RWPE1 (cell line): ENCODE measurements at regions not wholly inside any gene's neighbourhood (a gene's known extent, or its start where the extent isn't known, plus 50 kb on each side); places are given as distances from the start of the nearest gene placed in this dataset.

Experiments
- CTCF ChIA-PET: fragments of 350-600 bp; sonication (Branson Sonifier 250); formaldehyde crosslinking; extraction: SDS; loops from one replicate; lab custom pipeline; 2021; lab: Yijun Ruan, JAX
- POLR2A ChIA-PET: fragments of 400-600 bp; formaldehyde crosslinking; extraction: SDS; loops from one replicate; lab custom pipeline; 2020; ENCODE audit warnings: antibody characterized with exemption; ENCODE audit not compliant: low non-redundant PET; lab: Yijun Ruan, JAX
- DNase-seq: peaks from one replicate; pipeline ENCODE4 v3.0.0; 2012; ENCODE audit warnings: low spot score
- H3K27ac ChIP-seq: fragments of 450-650 bp; 2 replicates; pipeline ENCODE4 v1.5.1; 2017
- TF ChIP-seq, protein P1 (sequence below): fragments of 450-650 bp; conservative IDR thresholded peaks from 2 replicates; pipeline ENCODE4 v1.5.1; 2017; ENCODE audit warnings: low read depth, mild to moderate bottlenecking

DNA sequence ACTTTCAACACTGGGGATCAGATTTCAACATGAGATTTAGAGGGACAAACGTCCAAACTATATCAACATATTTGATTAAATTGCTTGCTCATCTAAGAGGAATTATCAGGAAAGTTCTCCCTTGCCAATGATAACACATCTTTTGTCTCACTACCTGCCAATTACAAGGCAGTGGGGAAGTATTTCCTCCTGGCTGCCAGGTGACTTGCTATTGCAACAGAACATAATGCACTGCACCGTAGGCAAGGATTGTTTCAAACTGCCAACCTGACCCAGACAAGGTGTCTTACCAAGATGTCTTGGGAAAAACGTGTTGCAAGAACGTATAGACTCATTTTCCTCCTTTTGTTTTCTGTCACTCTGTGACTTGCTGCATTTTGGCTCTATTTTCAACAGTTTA lies 711.6 kb downstream of the METTL15 start:
- DNase-seq, result no peak
- CTCF ChIA-PET, result no interaction called here
- TF ChIP-seq, protein P1, sequence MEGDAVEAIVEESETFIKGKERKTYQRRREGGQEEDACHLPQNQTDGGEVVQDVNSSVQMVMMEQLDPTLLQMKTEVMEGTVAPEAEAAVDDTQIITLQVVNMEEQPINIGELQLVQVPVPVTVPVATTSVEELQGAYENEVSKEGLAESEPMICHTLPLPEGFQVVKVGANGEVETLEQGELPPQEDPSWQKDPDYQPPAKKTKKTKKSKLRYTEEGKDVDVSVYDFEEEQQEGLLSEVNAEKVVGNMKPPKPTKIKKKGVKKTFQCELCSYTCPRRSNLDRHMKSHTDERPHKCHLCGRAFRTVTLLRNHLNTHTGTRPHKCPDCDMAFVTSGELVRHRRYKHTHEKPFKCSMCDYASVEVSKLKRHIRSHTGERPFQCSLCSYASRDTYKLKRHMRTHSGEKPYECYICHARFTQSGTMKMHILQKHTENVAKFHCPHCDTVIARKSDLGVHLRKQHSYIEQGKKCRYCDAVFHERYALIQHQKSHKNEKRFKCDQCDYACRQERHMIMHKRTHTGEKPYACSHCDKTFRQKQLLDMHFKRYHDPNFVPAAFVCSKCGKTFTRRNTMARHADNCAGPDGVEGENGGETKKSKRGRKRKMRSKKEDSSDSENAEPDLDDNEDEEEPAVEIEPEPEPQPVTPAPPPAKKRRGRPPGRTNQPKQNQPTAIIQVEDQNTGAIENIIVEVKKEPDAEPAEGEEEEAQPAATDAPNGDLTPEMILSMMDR, result no peak
- no peak overlapping the region for H3K27ac ChIP-seq
- POLR2A ChIA-PET, result no interaction called here

DNA sequence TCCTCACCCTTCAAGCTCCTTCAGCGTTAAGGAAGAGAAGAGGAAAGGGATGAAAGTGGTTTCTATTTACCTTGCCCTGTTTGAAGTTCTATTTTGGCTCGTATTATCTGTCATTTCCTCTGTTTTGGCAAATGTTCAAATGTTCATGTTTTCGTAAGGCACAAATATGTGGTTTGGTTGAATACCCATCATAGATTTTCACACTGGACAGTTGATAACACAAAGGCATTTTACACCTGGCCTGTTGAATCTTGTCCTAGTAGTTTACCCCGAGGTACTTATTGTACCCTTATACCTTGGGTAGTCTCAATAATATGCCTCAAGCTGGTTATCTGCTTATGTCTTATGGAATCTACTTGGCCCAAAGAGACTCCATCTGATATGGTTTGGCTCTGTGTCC lies 706.9 kb downstream of the METTL15 start:
- TF ChIP-seq, protein P1, result no peak
- no peak overlapping the region for H3K27ac ChIP-seq
- DNase-seq, result peak; percentile 34
- POLR2A ChIA-PET, result no interaction called here
- CTCF ChIA-PET, result interaction anchor here (0.6 kb wide), 1 partner anchor 780 kb away, joined by 3 read pairs; no protein-coding TSS in a partner anchor

DNA sequence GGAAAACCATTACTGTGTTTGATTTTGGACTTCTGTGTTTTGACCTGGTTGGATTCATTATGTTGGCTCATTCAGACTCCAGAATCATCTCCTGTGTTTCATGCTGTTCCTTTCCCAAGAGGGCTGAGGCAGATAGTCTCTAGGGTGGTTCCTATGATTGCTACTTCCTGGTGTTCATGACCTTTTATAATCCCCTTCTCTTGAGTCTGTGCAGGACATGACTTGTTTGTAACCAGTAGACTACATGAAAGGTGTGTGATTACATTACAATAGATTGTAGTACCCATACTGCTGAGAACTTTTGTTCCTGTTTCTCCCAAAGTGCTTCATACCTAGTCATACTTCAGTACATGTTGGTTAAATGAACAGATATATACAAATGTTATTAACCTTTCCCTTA lies 700.6 kb downstream of the METTL15 start:
- TF ChIP-seq, protein P1, result no peak
- no peak overlapping the region for H3K27ac ChIP-seq
- CTCF ChIA-PET, result no interaction called here
- POLR2A ChIA-PET, result no interaction called here
- DNase-seq, result peak; percentile 40

DNA sequence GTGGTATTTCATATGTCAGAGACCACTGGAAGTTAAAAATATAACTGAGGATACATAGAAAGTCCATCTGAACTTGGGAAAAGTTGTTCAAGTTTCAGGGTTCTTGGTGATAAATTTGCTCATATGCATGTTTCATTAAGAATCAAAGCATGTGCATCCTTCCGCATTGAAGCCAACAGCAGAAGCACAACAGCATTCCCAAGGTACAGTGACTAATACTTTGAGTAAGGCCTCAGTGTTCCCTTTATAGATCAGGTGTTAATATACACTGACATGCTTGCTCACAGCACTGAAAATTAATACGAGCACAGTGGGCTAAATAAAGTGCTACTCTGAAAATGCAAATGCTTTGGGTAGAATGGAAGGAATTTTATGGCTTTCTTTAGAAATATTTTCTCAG lies 691.1 kb downstream of the METTL15 start:
- ChIA-PET CTCF (no interaction called here), POLR2A (no interaction called here)
- TF ChIP-seq, protein P1, result no peak
- no peak for DNase-seq
- no peak overlapping the region for H3K27ac ChIP-seq

DNA sequence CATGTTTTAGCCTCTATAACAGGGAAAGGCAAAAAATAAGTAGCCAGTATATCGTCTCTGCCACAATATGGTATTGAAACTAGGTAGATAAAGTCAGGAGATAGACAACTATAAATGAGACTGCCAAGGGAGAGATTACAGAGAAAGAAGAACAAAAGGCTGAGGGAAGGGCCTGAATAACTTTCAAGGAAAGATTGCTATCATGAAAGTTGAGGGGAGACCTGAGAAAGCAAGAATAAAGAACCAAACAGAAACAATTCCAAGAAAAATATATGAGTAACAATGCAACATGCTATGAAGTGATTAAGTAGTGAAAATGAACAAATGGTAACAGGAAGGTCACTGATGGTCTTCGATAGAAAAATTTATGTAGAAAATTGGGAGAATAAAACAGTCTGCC lies 690.1 kb downstream of the METTL15 start:
- DNase-seq, result no peak
- TF ChIP-seq, protein P1, result no peak
- ChIA-PET POLR2A (no interaction called here), CTCF (no interaction called here)
- H3K27ac ChIP-seq, result no peak overlapping the region

DNA sequence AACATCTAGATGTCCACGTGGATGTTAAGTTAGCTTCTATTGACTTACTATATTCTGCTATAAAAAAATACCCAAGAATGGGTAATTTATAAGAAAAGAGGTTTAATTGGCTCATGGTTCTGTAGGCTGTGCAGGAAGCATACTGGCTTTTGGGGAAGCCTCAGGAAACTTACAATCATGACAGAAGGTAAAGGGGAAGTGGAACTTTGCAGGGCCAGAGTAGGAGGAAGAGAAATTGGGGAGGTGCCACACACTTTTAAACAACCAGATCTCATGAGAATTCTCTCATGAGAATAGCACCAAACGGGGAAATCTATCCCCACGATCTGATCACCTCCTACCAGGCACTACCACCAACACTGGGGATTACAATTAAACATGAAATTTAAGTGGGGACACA lies 689.3 kb downstream of the METTL15 start:
- TF ChIP-seq, protein P1, result no peak
- no peak overlapping the region for H3K27ac ChIP-seq
- no peak for DNase-seq
- ChIA-PET CTCF (no interaction called here), POLR2A (no interaction called here)
